PC-9 (cell line): ENCODE measurements at regions not wholly inside any gene's neighbourhood (a gene's known extent, or its start where the extent isn't known, plus 50 kb on each side); places are given as distances from the start of the nearest gene placed in this dataset.

Experiments used
- CTCF ChIP-seq: fragments of 200-600 bp; sonication (generic); conservative IDR thresholded peaks from 2 replicates; pipeline ENCODE4 v1.6.1; 2017; ENCODE audit warnings: mixed run types, antibody characterized with exemption, mild to moderate bottlenecking, moderate library complexity
- EZH2 ChIP-seq: fragments of 200-600 bp; sonication (generic); IDR thresholded peaks from 2 replicates; pipeline ENCODE4 v1.8.0; 2017; ENCODE audit warnings: antibody characterized with exemption, low read depth

DNA sequence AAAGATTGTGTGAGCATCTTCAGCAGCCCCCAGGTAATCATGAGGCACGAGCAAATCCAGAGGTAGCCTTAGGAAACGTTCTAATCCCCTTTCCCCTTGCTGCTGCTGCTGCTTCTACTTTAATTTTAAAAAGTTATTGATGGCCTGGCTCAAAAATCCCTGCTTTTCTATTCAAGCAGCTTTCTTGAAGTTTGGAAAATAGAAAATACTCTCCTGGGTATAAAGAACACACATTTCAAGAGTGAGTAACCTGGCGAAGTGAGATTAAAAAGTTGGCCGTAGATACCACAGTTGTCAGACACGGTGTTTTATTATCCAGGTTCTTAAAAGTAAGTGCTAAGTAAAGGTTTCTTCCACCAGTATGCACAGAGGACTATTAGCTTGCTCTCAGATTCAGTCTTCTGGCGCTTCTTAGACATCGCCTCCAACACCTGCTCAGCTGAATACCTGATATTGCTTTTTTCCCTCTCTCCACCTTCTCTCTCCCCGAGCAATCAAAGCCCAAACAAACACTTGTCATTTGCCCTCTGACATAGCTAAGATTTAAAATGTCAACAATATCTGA lies 150.7 kb downstream of the EDN3 start:
- TF ChIP-seq EZH2 (no peak), CTCF (no peak)
